RWPE2 (cell line): ENCODE measurements at regions not wholly inside any gene's neighbourhood (a gene's known extent, or its start where the extent isn't known, plus 50 kb on each side); places are given as distances from the start of the nearest gene placed in this dataset.

Source experiments
- ATAC-seq: fragments of 200-7000 bp; cut with Tn5 transposase; 3 replicates; pipeline ENCODE4 v1.9.1; 2021; ENCODE audit warnings: low read depth
- DNase-seq: peaks from one replicate; pipeline ENCODE4 v3.0.0-alpha.2; 2020; ENCODE audit warnings: low spot score
- H3K27ac ChIP-seq: fragments of 450-650 bp; 2 replicates; pipeline ENCODE4 v1.5.1; 2017; ENCODE audit warnings: mild to moderate bottlenecking; ENCODE audit not compliant: poor library complexity, severe bottlenecking
- H3K27me3 ChIP-seq: fragments of 250-450 bp; sonication (Bioruptor Pico); 2 replicates; pipeline ENCODE4 v1.5.1; 2021; ENCODE audit warnings: mild to moderate bottlenecking, moderate library complexity; ENCODE audit not compliant: insufficient read depth, poor library complexity, severe bottlenecking
- H3K36me3 ChIP-seq: fragments of 250-450 bp; sonication (Bioruptor Pico); 2 replicates; pipeline ENCODE4 v1.5.1; 2020; ENCODE audit warnings: low read depth, mild to moderate bottlenecking, moderate library complexity
- H3K4me1 ChIP-seq: fragments of 250-450 bp; sonication (Bioruptor Pico); 2 replicates; pipeline ENCODE4 v1.5.1; 2021; ENCODE audit warnings: mild to moderate bottlenecking, moderate library complexity; ENCODE audit not compliant: insufficient read depth, poor library complexity, severe bottlenecking
- H3K4me3 ChIP-seq: fragments of 250-450 bp; sonication (Bioruptor Pico); 2 replicates; pipeline ENCODE4 v1.5.1; 2021; ENCODE audit warnings: mild to moderate bottlenecking, moderate library complexity; ENCODE audit not compliant: severe bottlenecking
- H3K9me3 ChIP-seq: fragments of 250-450 bp; sonication (Bioruptor Pico); 2 replicates; pipeline ENCODE4 v1.5.1; 2021; ENCODE audit warnings: mild to moderate bottlenecking, moderate library complexity; ENCODE audit not compliant: severe bottlenecking
- TF ChIP-seq, protein P1 (sequence below): fragments of 450-650 bp; IDR thresholded peaks from one replicate; pipeline ENCODE4 v1.5.1; 2017; ENCODE audit warnings: mild to moderate bottlenecking, moderate library complexity; ENCODE audit not compliant: poor library complexity, severe bottlenecking

DNA sequence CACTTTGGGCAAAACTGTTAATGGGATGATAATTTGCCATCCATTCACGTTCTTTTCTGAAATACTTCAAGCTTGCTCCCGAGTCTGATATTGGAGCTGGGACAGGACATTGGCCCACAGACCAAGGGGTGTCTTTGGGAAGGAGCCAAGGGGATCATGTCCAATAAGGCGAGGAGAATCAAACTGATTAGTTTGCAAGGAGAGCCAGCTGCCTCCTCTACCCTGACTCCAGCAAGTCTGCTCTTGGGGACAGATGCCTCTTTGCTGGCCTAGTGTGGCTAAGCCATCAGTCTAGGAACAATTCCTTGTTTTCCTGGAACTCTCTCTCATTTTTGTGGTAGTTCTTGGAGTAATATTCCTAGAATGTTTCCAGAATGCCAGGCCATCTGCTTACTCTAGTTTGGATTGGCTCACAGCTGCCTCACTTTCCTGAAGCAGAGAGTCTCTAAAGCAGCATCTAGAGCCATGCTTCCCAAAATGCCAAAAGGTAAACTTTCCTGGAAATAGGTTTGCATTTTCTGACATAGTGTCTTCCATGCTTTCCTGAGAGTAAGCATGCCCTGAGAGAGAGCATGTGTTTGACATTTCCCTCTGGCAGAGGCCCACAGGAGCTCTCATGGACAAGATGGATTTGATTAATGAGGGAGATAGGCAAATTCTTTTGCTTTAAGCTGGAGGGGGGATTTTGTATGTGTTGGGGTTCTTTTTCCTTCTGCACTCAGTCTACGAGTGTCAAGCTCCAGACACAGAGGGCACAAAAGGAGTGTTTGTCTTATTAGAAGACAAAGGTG, 145.6 kb downstream of the GDAP2 start:
- Histone ChIP-seq H3K4me3 (no peak overlapping the region), H3K9me3 (no peaks in the 10 kb centered on the region), H3K27ac (no peak overlapping the region), H3K36me3 (no peaks in the 10 kb centered on the region), H3K4me1 (no peaks in the 10 kb centered on the region), H3K27me3 (no peaks in the 10 kb centered on the region)
- ATAC-seq: no peak
- TF ChIP-seq, protein P1, sequence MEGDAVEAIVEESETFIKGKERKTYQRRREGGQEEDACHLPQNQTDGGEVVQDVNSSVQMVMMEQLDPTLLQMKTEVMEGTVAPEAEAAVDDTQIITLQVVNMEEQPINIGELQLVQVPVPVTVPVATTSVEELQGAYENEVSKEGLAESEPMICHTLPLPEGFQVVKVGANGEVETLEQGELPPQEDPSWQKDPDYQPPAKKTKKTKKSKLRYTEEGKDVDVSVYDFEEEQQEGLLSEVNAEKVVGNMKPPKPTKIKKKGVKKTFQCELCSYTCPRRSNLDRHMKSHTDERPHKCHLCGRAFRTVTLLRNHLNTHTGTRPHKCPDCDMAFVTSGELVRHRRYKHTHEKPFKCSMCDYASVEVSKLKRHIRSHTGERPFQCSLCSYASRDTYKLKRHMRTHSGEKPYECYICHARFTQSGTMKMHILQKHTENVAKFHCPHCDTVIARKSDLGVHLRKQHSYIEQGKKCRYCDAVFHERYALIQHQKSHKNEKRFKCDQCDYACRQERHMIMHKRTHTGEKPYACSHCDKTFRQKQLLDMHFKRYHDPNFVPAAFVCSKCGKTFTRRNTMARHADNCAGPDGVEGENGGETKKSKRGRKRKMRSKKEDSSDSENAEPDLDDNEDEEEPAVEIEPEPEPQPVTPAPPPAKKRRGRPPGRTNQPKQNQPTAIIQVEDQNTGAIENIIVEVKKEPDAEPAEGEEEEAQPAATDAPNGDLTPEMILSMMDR: no peak
- no peak for DNase-seq

DNA sequence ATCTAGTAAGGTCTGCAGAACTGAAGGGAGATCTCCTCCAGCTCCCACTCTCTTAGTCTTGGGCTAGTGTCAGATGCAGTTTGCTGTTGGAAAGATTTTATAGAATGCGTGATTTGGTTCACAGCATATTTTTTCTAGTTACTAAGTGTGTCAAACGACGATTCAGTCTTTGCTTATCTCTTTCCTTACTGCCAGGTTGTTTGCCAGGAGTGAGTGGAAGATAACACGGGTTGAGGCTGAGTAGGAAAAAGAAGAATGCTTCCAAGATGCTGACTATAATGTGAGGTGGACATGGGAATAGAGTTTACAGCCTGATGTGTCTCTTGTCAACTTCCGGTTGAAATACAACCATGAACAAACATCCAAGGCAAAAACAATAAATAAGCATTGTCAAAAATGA, 141.4 kb downstream of the GDAP2 start:
- H3K4me1 ChIP-seq: no peaks in the 10 kb centered on the region

DNA sequence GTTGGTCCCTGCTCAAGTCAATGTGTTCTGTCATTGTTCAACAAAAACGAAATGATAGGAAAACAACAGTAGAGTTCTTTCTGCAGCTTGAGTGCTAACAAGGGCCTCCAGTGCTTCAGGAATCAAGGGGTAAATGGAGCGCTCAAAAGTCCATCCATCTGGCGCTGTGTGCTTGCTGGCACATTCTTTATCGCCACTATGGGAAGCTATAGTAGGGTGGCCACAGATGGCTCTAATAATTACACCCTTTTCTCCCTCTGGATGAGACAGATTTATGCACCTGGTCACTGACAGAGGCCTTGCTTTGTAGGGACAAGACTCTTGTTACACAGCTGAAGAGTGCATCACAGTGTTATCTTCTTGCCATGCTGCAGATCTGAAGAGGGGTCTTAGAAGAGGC, 136.0 kb downstream of the GDAP2 start:
- TF ChIP-seq, protein P1: no peak
- H3K4me1 ChIP-seq: peaks cover 10% of the 10 kb centered on the region
- no peaks in the 10 kb centered on the region for H3K9me3 ChIP-seq
- no peaks in the 10 kb centered on the region for H3K27me3 ChIP-seq
- H3K36me3 ChIP-seq: no peaks in the 10 kb centered on the region
- H3K27ac ChIP-seq: no peak overlapping the region
- ATAC-seq (no peak), DNase-seq (no peak)
- no peak overlapping the region for H3K4me3 ChIP-seq

More for the DNA sequence above, 141.4 kb downstream of the GDAP2 start:
- DNase-seq: no peak
- ATAC-seq: no peak
- H3K27ac ChIP-seq: no peak overlapping the region
- no peak overlapping the region for H3K4me3 ChIP-seq
- TF ChIP-seq, protein P1: no peak
- no peaks in the 10 kb centered on the region for H3K9me3 ChIP-seq
- no peaks in the 10 kb centered on the region for H3K36me3 ChIP-seq
- H3K27me3 ChIP-seq: no peaks in the 10 kb centered on the region

DNA sequence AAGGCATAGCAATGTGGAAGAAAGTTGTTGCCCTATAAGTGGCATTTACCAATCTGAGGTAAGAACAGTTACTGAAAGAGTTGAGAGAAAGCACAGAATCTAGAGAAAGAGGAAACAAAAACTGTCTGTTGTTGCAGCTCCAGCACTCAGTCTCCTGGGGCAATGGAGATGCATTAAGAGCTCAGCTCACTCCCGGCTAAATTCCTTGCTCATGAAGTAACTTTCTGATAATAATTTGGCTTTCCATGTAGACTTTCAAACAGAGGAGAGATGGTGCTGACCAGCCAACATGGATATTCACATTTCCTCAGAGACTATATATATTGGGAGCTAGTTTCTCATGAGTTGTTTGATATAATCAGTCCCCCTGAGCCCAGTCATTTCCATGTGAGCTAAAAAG, 135.3 kb downstream of the GDAP2 start:
- TF ChIP-seq, protein P1: no peak
- no peak overlapping the region for H3K27ac ChIP-seq
- H3K4me1 ChIP-seq: peaks cover 10% of the 10 kb centered on the region
- H3K9me3 ChIP-seq: no peaks in the 10 kb centered on the region
- ATAC-seq: no peak
- no peaks in the 10 kb centered on the region for H3K27me3 ChIP-seq
- no peak overlapping the region for H3K4me3 ChIP-seq
- no peak for DNase-seq
- no peaks in the 10 kb centered on the region for H3K36me3 ChIP-seq

DNA sequence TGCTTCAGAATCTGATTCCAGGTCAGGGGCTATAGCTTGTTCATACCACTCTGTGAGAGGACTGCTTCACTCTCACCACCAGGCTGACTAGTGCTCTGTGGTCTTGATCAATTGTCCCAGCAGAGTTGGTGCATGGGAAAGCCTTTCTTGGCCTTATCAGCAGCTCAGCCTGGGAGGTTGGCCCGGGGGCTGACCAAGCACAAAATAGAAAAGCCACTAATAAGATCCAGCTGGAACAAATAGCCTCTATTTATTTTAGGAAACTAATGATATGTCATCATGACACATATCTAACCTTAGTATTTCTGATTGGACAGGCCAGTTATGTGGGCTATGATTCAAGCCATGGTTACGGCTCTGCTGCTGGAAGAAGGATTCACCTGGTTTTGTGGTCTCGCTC, 134.2 kb downstream of the GDAP2 start:
- ATAC-seq (peak; percentile 94), DNase-seq (no peak)
- no peaks in the 10 kb centered on the region for H3K27me3 ChIP-seq
- H3K9me3 ChIP-seq: no peaks in the 10 kb centered on the region
- TF ChIP-seq, protein P1: no peak
- no peak overlapping the region for H3K4me3 ChIP-seq
- H3K4me1 ChIP-seq: peaks cover 10% of the 10 kb centered on the region
- no peak overlapping the region for H3K27ac ChIP-seq
- H3K36me3 ChIP-seq: no peaks in the 10 kb centered on the region
